Loucy (cell line): ENCODE measurements at regions not wholly inside any gene's neighbourhood (a gene's known extent, or its start where the extent isn't known, plus 50 kb on each side); places are given as distances from the start of the nearest gene placed in this dataset.

Source experiments
- H2AFZ ChIP-seq: fragments of 200-600 bp; sonication (generic); 2 replicates; pipeline ENCODE4 v1.6.0; 2016; ENCODE audit warnings: antibody characterized with exemption, mild to moderate bottlenecking, low read length, moderate library complexity
- H3F3A ChIP-seq: fragments of 200-600 bp; 2 replicates; pipeline ENCODE4 v1.6.0; 2016; ENCODE audit warnings: antibody characterized with exemption, low read depth, mild to moderate bottlenecking
- H3K27me3 ChIP-seq: fragments of 200-600 bp; sonication (generic); 2 replicates; pipeline ENCODE4 v1.6.1; 2014; ENCODE audit warnings: low read length, mild to moderate bottlenecking; ENCODE audit not compliant: insufficient read depth, poor library complexity, severe bottlenecking
- H3K36me3 ChIP-seq: fragments of 200-600 bp; sonication (generic); 2 replicates; pipeline ENCODE4 v1.6.1; 2016; ENCODE audit warnings: low read length; ENCODE audit not compliant: insufficient read depth
- H3K4me1 ChIP-seq: fragments of 200-600 bp; sonication (generic); 2 replicates; pipeline ENCODE4 v1.5.1; 2014; ENCODE audit warnings: low read length, mild to moderate bottlenecking; ENCODE audit not compliant: insufficient read depth, poor library complexity, severe bottlenecking
- H3K4me2 ChIP-seq: fragments of 200-600 bp; sonication (generic); 2 replicates; pipeline ENCODE4 v1.6.0; 2014; ENCODE audit warnings: antibody characterized with exemption, low read length, low read depth, mild to moderate bottlenecking; ENCODE audit not compliant: poor library complexity, severe bottlenecking
- H3K4me3 ChIP-seq: fragments of 200-600 bp; sonication (generic); 2 replicates; pipeline ENCODE4 v1.5.1; 2014; ENCODE audit warnings: low read length, mild to moderate bottlenecking, mixed read lengths; ENCODE audit not compliant: poor library complexity, severe bottlenecking
- H3K79me2 ChIP-seq: fragments of 200-600 bp; sonication (generic); 2 replicates; pipeline ENCODE4 v1.6.1; 2014; ENCODE audit warnings: low read length; ENCODE audit not compliant: insufficient read depth
- H3K9ac ChIP-seq: fragments of 200-600 bp; sonication (generic); 2 replicates; pipeline ENCODE4 v1.6.0; 2014; ENCODE audit warnings: mild to moderate bottlenecking, low read depth, low read length, moderate library complexity; ENCODE audit not compliant: poor library complexity, severe bottlenecking
- H3K9me2 ChIP-seq: fragments of 200-600 bp; sonication (generic); replicated peaks from 2 replicates; pipeline ENCODE4 v1.6.1; 2016; ENCODE audit warnings: low read depth, low read length, mixed read lengths
- H3K9me3 ChIP-seq: fragments of 200-600 bp; sonication (generic); 2 replicates; pipeline ENCODE4 v1.6.1; 2014; ENCODE audit warnings: mild to moderate bottlenecking, antibody characterized with exemption, low read length, low read depth; ENCODE audit not compliant: insufficient read depth
- H4K20me1 ChIP-seq: fragments of 200-600 bp; sonication (generic); 2 replicates; pipeline ENCODE4 v1.6.0; 2014; ENCODE audit warnings: antibody characterized with exemption, low read length, mild to moderate bottlenecking; ENCODE audit not compliant: insufficient read depth, poor library complexity, severe bottlenecking
- CTCF ChIP-seq: fragments of 200-600 bp; sonication (generic); conservative IDR thresholded peaks from 2 replicates; pipeline ENCODE4 v1.5.1; 2014; ENCODE audit warnings: mild to moderate bottlenecking, antibody characterized with exemption, low read length
- EZH2phosphoT487 ChIP-seq: fragments of 200-600 bp; IDR thresholded peaks from 2 replicates; pipeline ENCODE4 v1.6.1; 2018; ENCODE audit warnings: antibody characterized with exemption, mild to moderate bottlenecking, moderate library complexity, borderline replicate concordance

GRCh38 chr5:98570661-98571191 is 202.7 kb upstream of the RGMB start:
- Histone ChIP-seq H2AFZ (no peak overlapping the region), H3K4me1 (no peaks in the 10 kb centered on the region), H3K4me2 (no peak overlapping the region), H3K79me2 (no peaks in the 10 kb centered on the region), H3F3A (no peaks in the 10 kb centered on the region), H3K9me3 (no peaks in the 10 kb centered on the region), H3K4me3 (no peak overlapping the region), H3K9ac (no peak overlapping the region), H3K27me3 (no peaks in the 10 kb centered on the region), H4K20me1 (no peaks in the 10 kb centered on the region), H3K9me2 (no peaks in the 10 kb centered on the region), H3K36me3 (no peaks in the 10 kb centered on the region)
- TF ChIP-seq EZH2phosphoT487, result no peak
- TF ChIP-seq CTCF, result no peak

- H3K9me3 ChIP-seq, result no peaks in the 10 kb centered on the region
- no peaks in the 10 kb centered on the region for H3F3A ChIP-seq
- no peaks in the 10 kb centered on the region for H3K36me3 ChIP-seq
- no peak overlapping the region for H2AFZ ChIP-seq
- TF ChIP-seq EZH2phosphoT487 (no peak), CTCF (no peak)
- no peak overlapping the region for H3K9ac ChIP-seq
- no peaks in the 10 kb centered on the region for H3K4me1 ChIP-seq
- H3K79me2 ChIP-seq, result no peaks in the 10 kb centered on the region
- no peaks in the 10 kb centered on the region for H3K9me2 ChIP-seq
- no peaks in the 10 kb centered on the region for H4K20me1 ChIP-seq
- H3K4me3 ChIP-seq, result no peak overlapping the region
- H3K27me3 ChIP-seq, result no peaks in the 10 kb centered on the region
- H3K4me2 ChIP-seq, result no peak overlapping the region
These were observed 199.6 kb upstream of the RGMB start for GRCh38 chr5:98573834-98574320.

GRCh38 chr5:98576275-98576674 is 197.2 kb upstream of the RGMB start:
- no peaks in the 10 kb centered on the region for H4K20me1 ChIP-seq
- H3K4me2 ChIP-seq, result no peak overlapping the region
- no peaks in the 10 kb centered on the region for H3K79me2 ChIP-seq
- H2AFZ ChIP-seq, result no peak overlapping the region
- no peak overlapping the region for H3K9ac ChIP-seq
- H3K4me3 ChIP-seq, result no peak overlapping the region
- TF ChIP-seq CTCF (no peak), EZH2phosphoT487 (no peak)
- no peaks in the 10 kb centered on the region for H3K27me3 ChIP-seq
- no peaks in the 10 kb centered on the region for H3K4me1 ChIP-seq
- no peaks in the 10 kb centered on the region for H3K9me3 ChIP-seq
- no peaks in the 10 kb centered on the region for H3F3A ChIP-seq
- no peaks in the 10 kb centered on the region for H3K9me2 ChIP-seq
- no peaks in the 10 kb centered on the region for H3K36me3 ChIP-seq
